ENCODE measurements at regions not wholly inside any gene's neighbourhood (a gene's known extent, or its start where the extent isn't known, plus 50 kb on each side); places are given as distances from the start of the nearest gene placed in this dataset.
A peak's percentile ranks its signal among the peaks of the same experiment; 100 is the strongest.
"Not testable (repeated sequence)": the region's sequence is repeated elsewhere in the genome, so short reads cannot be mapped to it uniquely, and the experiment has no call there.

DNA sequence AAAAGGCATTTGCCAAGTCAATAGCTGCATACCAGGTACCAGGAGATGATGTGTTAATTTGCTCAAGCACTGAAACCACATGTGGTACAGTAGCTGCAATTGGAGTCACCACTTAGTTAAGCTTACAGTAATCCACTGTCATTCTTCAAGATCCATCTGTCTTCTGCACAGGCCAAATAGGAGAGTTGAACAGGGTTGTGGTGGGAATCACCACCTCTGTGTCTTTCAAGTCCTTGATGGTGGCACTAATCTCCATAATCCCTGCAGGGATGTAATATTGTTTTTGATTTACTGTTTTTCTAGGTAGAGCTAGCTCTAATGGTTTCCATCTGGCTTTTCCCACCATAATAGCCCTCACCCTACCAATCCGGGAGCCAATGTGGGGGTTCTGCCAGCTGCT, 91.9 kb downstream of the FCRL5 start:
- Histone ChIP-seq H3K27me3 (no peaks in the 10 kb centered on the region), H3K36me3 (no peaks in the 10 kb centered on the region), H3K27ac (no peak overlapping the region), H3K4me3 (no peak overlapping the region), H3K4me1 (no peaks in the 10 kb centered on the region), H3K9me3 (no peaks in the 10 kb centered on the region)
- TF ChIP-seq POLR2A (IDR thresholded peaks at IDR 0.05) (no peak), EP300 (IDR thresholded peaks at IDR 0.05) (no peak), POLR2AphosphoS5 (IDR thresholded peaks at IDR 0.05) (no peak)
- TF ChIP-seq, protein P1, sequence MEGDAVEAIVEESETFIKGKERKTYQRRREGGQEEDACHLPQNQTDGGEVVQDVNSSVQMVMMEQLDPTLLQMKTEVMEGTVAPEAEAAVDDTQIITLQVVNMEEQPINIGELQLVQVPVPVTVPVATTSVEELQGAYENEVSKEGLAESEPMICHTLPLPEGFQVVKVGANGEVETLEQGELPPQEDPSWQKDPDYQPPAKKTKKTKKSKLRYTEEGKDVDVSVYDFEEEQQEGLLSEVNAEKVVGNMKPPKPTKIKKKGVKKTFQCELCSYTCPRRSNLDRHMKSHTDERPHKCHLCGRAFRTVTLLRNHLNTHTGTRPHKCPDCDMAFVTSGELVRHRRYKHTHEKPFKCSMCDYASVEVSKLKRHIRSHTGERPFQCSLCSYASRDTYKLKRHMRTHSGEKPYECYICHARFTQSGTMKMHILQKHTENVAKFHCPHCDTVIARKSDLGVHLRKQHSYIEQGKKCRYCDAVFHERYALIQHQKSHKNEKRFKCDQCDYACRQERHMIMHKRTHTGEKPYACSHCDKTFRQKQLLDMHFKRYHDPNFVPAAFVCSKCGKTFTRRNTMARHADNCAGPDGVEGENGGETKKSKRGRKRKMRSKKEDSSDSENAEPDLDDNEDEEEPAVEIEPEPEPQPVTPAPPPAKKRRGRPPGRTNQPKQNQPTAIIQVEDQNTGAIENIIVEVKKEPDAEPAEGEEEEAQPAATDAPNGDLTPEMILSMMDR (IDR thresholded peaks at IDR 0.05) = no peak
- ATAC-seq (ENCODE audit: low FRiP score in 2 of 2) = no peak
- no peak for DNase-seq
- WGBS, 2 donors = 89 to 94% methylated on average over 1 of the region's 1 CpG

DNA sequence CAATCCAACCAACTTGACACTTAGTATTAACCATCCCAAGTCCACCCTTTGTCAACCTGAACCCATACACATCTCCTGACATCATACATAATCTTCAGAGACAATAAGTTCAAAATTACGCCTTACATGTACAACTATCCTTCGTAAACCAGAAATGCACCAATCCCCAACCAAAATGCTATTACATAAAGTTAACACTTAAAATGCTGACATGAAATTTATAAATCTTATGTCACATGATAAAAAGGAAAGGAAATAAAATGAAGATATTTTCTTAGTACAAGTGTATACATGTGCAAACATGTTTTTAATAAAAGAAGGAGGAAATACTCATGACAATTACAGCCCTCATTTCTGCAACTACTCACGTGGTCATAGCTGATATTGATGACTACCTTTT, 95.0 kb downstream of the FCRL5 start:
- TF ChIP-seq POLR2AphosphoS5 (IDR thresholded peaks at IDR 0.05) = no peak
- Histone ChIP-seq H3K9me3 (no peaks in the 10 kb centered on the region), H3K27ac (no peak overlapping the region), H3K27me3 (no peaks in the 10 kb centered on the region), H3K4me3 (no peak overlapping the region), H3K36me3 (no peaks in the 10 kb centered on the region), H3K4me1 (no peaks in the 10 kb centered on the region)
- WGBS, 2 donors = 78 to 79% methylated on average over 3 of the region's 3 CpGs
- DNase-seq (no peak), ATAC-seq (ENCODE audit: low FRiP score in 2 of 2) (no peak)

DNA sequence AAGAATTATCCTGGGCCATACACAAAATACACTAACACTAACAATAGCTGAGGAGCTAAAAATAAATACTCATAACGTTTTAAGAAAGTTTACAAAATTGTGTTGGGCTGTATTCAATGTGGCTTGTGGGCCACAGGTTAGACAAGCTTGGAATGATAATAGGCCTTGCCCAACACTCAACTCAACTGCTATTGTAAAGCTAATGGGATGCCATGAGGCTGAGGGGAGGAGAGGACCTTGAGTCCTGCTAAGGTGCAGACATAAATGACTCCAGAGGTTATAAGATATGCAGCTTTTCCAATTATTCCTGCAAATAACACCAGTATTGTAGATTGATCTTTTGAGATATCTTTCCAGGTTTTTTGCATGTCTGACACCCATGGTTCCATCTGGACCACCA, 97.0 kb downstream of the FCRL5 start:
- no peaks in the 10 kb centered on the region for H3K27me3 ChIP-seq
- H3K9me3 ChIP-seq = no peaks in the 10 kb centered on the region
- DNase-seq (no peak), ATAC-seq (ENCODE audit: low FRiP score in 2 of 2) (no peak)
- WGBS, 2 donors = 11 to 35% methylated on average over 1 of the region's 1 CpG
- no peak overlapping the region for H3K4me3 ChIP-seq
- no peaks in the 10 kb centered on the region for H3K4me1 ChIP-seq
- H3K27ac ChIP-seq = no peak overlapping the region
- TF ChIP-seq, protein P1 (IDR thresholded peaks at IDR 0.05) = no peak
- TF ChIP-seq POLR2AphosphoS5 (IDR thresholded peaks at IDR 0.05) (no peak), EP300 (IDR thresholded peaks at IDR 0.05) (no peak), POLR2A (IDR thresholded peaks at IDR 0.05) (no peak)
- no peaks in the 10 kb centered on the region for H3K36me3 ChIP-seq

DNA sequence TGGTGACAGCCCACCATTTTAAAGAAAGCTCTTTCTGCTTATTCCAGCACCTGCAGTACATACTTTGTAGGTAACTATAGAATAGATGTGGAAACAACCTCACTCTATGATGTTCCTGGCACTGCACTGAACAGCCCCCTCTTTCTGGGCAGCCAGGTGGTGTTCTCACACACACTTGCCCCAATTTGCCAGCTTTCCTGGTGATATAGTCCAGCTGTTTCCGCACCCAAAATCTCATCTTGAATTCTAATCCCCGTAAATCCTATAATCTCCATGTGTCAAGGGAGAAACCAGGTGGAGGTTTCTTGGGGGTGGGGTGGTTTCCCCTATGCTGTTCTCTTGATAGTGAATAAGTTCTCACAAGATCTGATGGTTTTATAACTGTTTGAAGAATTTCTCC, 102.2 kb downstream of the FCRL5 start:
- WGBS, 2 donors = 94 to 100% methylated on average over 2 of the region's 2 CpGs
- H3K36me3 ChIP-seq = no peaks in the 10 kb centered on the region
- DNase-seq (no peak), ATAC-seq (ENCODE audit: low FRiP score in 2 of 2) (no peak)
- no peaks in the 10 kb centered on the region for H3K4me1 ChIP-seq
- H3K27me3 ChIP-seq = no peaks in the 10 kb centered on the region
- TF ChIP-seq, protein P1 (IDR thresholded peaks at IDR 0.05) = no peak
- TF ChIP-seq POLR2AphosphoS5 (IDR thresholded peaks at IDR 0.05) (no peak), EP300 (IDR thresholded peaks at IDR 0.05) (no peak), POLR2A (IDR thresholded peaks at IDR 0.05) (no peak)
- no peak overlapping the region for H3K4me3 ChIP-seq
- H3K9me3 ChIP-seq = no peaks in the 10 kb centered on the region
- no peak overlapping the region for H3K27ac ChIP-seq

DNA sequence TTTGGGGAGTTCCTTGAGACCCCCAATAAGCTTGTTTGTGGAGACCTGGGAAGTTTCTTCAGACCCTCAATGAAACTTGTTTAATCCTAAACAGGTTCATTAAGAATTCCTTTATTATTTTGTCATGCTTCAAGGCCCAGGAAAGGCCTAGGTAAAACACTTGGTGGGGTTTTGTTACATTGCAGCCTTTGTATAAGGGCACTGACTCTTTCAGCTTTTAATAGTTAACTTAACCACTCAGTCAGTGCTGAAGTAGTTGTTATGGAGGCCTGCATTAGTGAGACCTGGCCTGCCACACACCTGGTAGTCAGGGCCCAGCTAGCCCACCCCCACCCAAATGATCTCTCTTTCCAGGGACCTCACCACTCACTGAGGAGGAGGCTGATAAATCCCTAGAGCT, 103.7 kb downstream of the FCRL5 start:
- Histone ChIP-seq H3K4me1 (no peaks in the 10 kb centered on the region), H3K27ac (no peak overlapping the region), H3K9me3 (no peaks in the 10 kb centered on the region), H3K36me3 (no peaks in the 10 kb centered on the region), H3K27me3 (no peaks in the 10 kb centered on the region), H3K4me3 (no peak overlapping the region)
- TF ChIP-seq EP300 (IDR thresholded peaks at IDR 0.05) = no peak
- TF ChIP-seq POLR2AphosphoS5 (IDR thresholded peaks at IDR 0.05) = no peak
- TF ChIP-seq, protein P1 (IDR thresholded peaks at IDR 0.05) = no peak
- TF ChIP-seq POLR2A (IDR thresholded peaks at IDR 0.05) = no peak
- ATAC-seq (ENCODE audit: low FRiP score in 2 of 2) = no peak
- DNase-seq = no peak

DNA sequence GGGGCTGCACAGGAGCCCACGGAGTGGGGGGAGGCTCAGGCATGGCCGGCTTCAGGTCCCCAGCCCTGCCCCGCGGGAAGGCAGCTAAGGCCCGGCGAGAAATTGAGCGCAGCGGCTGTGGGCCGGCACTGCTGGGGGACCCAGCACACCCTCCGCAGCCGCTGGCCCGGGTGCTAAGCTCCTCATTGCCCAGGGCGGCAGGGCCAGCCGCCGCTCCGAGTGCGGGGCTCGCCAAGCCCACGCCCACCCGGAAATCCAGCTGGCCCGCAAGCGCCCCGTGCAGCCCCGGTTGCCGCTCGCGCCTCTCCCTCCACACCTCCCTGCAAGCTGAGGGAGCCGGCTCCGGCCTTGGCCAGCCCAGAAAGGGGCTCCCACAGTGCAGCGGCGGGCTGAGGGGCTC, 106.0 kb downstream of the FCRL5 start:
- not testable (repeated sequence) for H3K4me1 ChIP-seq; H3K9me3 ChIP-seq; ATAC-seq (ENCODE audit: low FRiP score in 2 of 2); H3K27me3 ChIP-seq; H3K27ac ChIP-seq; H3K36me3 ChIP-seq; H3K4me3 ChIP-seq
- DNase-seq = peak in 1 of 2 donors; percentile 67
- 98% methylated on average over 20 of the region's 31 CpGs; no CpG with 5 or more reads in 1 of the 2 donors for WGBS, 2 donors

DNA sequence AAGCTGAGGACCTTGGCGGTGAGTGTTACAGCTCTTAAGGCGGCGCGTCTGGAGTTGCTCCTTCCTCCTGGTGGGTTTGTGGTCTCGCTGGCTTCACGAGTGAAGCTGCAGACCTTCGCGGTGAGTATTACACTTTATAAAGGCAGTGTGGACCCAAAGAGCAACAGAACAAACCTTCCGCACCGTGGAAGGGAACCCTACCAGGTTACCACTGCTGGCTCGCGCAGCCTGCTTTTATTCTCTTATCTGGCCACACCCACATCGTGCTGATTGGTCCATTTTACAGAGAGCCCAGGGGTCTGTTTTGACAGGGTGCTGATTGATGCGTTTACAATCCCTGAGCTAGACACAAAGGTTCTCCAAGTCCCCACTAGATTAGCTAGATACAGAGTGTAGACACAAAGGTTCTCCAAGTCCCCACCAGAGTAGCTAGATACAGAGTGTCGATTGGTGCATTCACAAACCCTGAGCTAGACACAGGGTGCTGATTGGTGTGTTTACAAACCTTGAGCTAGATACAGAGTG, 106.6 kb downstream of the FCRL5 start:
- not testable (repeated sequence) for H3K27ac ChIP-seq; H3K27me3 ChIP-seq; DNase-seq; H3K36me3 ChIP-seq; H3K4me3 ChIP-seq; ATAC-seq (ENCODE audit: low FRiP score in 2 of 2); H3K4me1 ChIP-seq; H3K9me3 ChIP-seq
- 93% methylated on average over 14 to 15 of the region's 15 CpGs for WGBS, 2 donors

Data from upper lobe of left lung (tissue), 6 donors.